ENCODE measurements at regions not wholly inside any gene's neighbourhood (a gene's known extent, or its start where the extent isn't known, plus 50 kb on each side); places are given as distances from the start of the nearest gene placed in this dataset.
"Not testable (repeated sequence)": the region's sequence is repeated elsewhere in the genome, so short reads cannot be mapped to it uniquely, and the experiment has no call there.

DNA sequence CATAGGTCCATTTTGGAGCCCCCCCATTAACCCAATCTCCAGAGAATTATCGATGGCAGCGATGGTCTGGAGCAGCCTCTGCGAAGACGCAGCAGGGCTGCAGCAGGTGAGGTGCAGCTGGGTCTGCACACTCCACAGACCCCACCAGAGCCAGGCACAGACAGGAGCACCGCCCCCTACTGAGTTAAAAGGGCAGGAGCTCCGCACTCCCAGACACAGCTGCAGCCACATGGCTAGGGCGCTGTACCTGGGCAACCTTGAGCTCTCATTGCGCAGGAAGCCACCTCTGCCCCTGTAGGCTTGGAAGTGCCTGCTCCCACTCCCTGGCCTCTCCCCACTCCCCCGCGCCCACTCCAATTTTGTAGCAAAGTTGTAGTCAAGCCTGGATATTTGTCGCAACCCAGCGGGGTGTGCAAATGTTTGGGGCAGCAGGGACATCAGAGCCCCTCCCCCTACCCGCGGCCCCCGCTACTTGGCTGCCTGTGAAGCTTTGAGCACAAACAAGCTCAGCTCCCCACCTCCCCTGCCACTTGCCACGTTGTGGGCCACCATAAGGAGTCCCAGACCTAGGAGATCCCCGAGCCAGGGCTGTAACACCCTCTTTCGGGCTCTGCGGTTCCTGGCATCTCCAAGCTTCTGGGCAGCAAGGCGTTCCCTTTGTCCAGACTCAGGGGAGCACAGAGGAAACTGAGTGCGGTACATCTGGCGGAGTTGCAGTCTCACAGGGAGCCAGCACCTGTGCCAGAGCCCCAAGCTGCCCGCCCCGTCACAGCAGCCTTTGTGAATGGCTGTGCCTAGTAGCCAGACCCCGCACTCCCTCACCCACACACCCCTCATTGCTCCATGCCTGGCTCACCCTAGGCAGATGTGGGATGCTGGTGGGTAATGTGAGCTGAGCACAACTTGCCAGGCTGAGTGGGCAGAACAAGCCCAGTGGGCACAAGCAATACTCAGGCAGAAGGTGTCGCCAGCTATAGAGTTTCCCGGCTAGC lies 949.7 kb upstream of the SLITRK1 start:
- no peak for DNase-seq

DNA sequence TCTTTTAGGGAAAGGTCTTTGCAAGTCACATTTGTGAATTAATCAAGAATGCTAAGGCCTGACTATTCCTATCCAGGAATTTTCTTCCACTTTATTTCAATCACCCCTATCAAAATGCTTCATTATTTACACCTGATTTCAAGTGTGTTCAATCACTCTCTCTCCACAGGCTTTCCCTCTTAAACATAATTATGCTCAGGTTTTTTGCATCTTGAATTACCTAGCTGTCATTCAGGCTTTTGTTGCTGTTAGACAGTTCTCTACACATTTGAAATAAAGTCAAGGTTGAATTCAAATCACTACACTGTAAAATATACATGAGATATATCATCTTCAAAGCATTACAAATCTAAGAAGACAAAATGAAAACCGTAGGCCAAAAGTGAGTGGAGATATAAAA lies 941.3 kb upstream of the SLITRK1 start:
- no peak for DNase-seq

DNA sequence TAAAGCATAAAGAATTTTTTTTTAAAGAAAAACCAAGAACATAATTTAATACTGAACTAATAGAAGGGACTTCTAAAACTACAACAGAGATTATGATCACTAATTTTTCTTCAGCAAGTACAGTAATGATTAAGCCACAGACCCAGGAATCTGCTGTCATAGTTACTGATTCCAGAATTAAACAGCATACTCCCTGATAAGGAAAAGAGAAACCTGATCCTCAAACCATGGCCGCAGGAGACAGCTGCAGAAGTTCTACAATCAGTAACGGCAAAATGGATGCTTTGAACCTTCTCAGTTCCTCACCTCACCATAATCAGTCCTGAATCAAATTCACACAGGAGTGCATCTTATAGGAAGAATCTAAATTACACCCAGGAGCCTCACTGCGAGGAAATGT lies 939.0 kb upstream of the SLITRK1 start:
- DNase-seq: no peak

DNA sequence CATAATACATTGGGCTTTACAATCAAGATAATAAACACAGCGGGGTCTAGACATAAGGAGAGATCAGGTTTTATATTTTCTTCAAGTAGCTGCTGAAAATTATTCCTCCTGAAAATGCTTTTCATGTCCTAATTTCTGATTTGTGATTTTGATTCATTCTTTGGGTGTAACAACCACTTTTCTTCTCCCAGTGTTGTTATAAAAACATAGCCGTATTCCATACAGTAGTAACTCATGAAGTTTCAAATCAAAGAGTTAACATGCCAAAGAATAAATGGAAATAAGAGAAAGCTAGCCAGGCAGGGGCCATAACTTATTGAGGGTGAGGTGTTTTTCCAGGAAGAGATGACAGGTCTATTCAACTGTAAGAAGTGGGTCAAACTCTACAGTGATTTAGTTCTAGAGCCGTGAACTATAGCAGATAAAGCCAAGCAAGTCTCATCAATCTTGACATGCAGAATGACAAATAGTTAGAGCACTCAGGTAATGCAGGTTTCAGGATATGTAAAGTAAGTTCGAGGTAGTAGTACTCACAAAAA lies 934.4 kb upstream of the SLITRK1 start:
- no peak for DNase-seq

DNA sequence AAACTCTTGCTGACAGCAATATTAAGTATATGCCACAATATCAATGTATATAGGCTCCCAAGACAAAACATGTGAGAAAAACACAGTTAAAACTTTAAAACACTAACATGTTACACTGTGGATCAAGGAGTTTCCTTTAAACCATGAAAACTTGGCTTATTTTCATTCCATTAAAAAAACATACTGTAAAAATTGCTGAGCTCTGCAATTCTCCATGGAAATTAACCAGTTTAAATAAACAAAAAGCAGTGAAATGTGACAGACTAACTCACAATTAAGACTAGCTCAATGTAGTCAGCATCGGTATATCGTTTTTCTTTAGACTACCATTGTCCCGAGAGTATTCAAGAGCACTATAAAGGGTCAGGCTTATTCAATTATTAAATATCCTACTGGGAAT lies 930.5 kb upstream of the SLITRK1 start:
- no peak for DNase-seq

DNA sequence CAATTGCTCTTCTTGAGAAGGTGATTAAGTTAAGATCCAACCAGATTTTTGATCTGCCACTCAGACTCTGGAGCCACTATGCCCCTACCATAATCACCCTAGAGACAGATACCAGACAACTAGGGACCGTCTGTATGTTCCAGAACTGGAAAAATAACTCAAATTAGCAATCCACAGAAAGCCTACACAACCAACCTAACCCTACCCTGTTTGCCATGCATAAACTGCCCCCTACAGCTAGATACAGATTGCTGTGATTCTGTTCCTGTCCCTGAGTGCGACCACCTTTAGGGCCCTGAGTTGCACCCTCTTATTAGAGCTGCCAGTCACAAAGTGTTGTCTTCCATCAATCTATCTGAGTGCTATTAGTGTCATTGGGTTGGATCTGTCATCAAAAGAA lies 929.8 kb upstream of the SLITRK1 start:
- no peak for DNase-seq

GRCh38 chr13:84810781-84811180 lies 928.5 kb upstream of the SLITRK1 start:
- no peak for DNase-seq

DNA sequence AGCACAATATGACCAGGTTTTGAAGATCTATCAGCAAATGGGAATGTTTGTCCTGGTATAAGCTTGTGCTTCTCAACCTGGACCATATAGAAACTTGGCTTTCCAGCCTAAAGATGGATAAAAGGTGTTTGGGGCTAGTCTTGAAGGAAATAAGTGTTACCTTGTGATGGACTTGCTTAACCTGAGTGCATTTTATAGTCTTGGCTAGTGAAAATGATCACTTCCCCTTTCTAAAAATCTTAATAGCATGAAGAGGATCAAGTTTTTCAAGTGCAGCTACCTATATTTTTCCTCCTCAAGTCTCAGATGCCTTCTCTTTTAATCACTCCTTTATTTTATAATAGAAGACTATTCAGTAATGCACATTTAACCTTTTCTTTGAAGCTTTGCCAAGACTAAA lies 919.8 kb upstream of the SLITRK1 start:
- DNase-seq: no peak

- no peak for DNase-seq
These were observed 902.3 kb upstream of the SLITRK1 start for GRCh38 chr13:84784443-84785153.

DNA sequence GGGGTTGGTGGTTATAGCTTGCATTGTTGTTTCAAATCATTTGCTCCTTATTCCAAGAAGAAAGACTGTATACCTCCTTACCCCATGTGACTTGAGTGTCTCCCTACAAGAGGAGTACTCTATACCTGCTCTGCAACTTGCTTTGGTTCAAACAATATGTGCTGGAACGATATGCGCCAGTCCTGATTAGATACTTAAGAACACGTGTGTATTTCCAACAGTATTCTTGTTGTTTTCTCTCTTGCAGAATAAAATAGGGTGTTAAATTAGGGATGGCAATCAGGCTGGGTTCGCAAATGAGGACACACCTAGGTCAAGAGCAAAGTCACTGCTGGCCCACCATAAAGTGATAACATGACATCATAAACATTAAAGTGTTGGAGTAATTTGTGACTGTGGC lies 895.0 kb upstream of the SLITRK1 start:
- DNase-seq: no peak

GRCh38 chr13:84776593-84776992 lies 894.3 kb upstream of the SLITRK1 start:
- DNase-seq: no peak

- DNase-seq: not testable (repeated sequence)
These were observed 893.6 kb upstream of the SLITRK1 start for GRCh38 chr13:84775920-84776319.

- no peak for DNase-seq
These were observed 891.8 kb upstream of the SLITRK1 start for GRCh38 chr13:84774111-84774510.

DNA sequence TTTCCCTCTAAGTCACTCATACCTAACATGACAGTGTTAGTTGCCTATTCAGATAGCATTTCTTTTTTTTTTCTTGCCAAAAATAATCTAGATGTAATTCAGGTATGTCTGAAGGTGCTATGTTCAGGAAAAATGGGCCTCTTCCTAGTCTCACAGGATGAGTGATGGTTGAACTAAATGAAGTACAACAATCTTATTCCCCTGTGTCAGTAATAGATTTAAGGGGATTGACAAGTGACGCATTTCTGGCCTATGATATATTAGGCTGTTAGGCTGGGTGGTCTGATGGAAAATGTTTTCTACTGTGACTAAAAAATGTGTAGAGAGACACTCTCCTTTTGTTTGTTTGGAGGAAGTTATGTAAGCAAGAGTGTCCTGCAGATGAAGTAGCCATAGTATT lies 878.7 kb upstream of the SLITRK1 start:
- no peak for DNase-seq

- no peak for DNase-seq
These were observed 866.9 kb upstream of the SLITRK1 start for GRCh38 chr13:84749126-84749525.

DNA sequence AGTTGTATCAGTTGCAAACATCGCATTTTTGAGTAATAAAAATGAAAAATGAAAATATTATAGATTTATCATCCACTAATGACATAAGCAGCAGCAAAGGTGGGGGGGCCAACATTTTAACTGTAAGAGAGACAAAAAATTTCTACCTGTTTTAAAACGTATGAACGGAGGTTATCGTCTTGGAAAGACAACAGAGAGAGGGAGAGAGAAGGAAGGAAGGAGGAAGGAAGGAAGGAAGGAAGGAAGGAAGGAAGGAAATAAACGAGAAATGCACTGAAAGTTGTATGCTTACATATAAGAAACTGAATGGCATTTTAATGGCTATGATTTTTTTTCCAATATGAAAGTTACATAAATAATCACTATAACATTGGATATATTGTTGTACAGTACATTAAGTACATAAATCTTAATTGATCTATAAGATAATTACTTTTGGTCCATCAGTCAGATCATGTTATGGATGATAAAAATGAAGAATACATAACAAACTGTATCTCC lies 862.8 kb upstream of the SLITRK1 start:
- DNase-seq: no peak

DNA sequence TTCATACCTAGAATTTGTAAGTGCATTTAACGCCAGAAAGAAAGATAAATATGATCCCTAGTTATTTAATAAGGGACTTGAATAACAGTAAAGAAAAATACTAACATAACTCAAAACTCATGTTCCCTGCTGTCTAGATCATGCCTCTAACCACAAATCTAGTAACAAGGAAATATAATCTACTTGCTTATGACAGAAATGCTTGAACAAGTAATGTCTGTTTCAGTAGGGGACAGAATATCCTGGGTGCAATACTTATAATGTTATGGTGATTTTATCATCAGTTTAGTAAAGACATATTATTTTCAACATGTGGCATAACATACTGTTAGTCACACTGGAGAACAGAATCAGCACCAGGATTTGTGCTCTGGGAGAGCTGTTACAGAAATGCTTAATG lies 861.9 kb upstream of the SLITRK1 start:
- no peak for DNase-seq

GRCh38 chr13:84741253-84741652 lies 859.0 kb upstream of the SLITRK1 start:
- DNase-seq: no peak

GRCh38 chr13:84739021-84739420 lies 856.7 kb upstream of the SLITRK1 start:
- DNase-seq: no peak

DNA sequence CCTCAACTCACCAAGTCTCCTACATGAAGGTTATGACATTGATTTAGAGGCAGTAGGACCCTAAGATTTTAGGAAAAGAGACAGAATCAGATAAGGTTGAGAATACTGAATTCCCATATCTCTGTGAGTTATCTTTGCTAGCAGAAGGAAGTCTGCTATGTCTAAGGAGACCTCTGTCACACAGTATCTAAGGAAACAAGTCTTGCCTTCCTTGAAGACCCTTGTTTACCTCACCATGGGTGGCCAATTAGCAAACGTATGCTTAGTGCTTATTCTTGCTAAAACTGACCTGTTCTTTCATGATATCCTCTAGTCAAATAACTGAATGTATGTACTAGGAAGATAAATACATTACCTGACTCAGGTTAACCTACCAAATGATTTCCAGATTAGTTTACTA lies 855.4 kb upstream of the SLITRK1 start:
- DNase-seq: no peak

DNA sequence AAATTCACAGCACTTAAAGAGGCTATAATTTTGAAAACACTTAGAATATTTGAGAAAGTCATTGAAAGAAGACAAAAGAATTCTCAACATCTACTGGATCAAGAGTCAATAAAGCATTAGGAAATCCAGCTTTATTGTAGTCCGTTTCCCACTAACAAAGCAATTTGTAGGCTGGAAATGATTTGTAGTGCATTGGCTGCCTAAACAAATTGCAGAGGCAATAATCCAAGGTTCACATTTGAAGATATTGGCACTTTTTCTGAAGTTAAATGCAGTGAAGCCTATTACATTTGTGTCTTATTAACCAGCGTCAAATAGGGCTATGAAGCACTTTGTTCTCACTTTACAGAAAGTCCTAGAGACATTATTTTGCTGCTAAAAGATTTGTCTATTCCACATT lies 848.1 kb upstream of the SLITRK1 start:
- no peak for DNase-seq

GRCh38 chr13:84705982-84706710 lies 823.9 kb upstream of the SLITRK1 start:
- DNase-seq: peak in 1 of 5 donors; percentile 2

GRCh38 chr13:84702174-84702573 lies 819.9 kb upstream of the SLITRK1 start:
- DNase-seq: no peak

Measured in T-helper 1 cell (primary cell).